ENCODE measurements at regions not wholly inside any gene's neighbourhood (a gene's known extent, or its start where the extent isn't known, plus 50 kb on each side); places are given as distances from the start of the nearest gene placed in this dataset.
"Not testable (repeated sequence)": the region's sequence is repeated elsewhere in the genome, so short reads cannot be mapped to it uniquely, and the experiment has no call there.

- TF ChIP-seq, protein P1, sequence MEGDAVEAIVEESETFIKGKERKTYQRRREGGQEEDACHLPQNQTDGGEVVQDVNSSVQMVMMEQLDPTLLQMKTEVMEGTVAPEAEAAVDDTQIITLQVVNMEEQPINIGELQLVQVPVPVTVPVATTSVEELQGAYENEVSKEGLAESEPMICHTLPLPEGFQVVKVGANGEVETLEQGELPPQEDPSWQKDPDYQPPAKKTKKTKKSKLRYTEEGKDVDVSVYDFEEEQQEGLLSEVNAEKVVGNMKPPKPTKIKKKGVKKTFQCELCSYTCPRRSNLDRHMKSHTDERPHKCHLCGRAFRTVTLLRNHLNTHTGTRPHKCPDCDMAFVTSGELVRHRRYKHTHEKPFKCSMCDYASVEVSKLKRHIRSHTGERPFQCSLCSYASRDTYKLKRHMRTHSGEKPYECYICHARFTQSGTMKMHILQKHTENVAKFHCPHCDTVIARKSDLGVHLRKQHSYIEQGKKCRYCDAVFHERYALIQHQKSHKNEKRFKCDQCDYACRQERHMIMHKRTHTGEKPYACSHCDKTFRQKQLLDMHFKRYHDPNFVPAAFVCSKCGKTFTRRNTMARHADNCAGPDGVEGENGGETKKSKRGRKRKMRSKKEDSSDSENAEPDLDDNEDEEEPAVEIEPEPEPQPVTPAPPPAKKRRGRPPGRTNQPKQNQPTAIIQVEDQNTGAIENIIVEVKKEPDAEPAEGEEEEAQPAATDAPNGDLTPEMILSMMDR (IDR thresholded peaks at IDR 0.05; ENCODE audit: control insufficient read depth, extremely low read depth, insufficient read depth), result no peak
- H3K4me3 ChIP-seq (ENCODE audit: low read depth, low read length), result no peak overlapping the region
- no peak for DNase-seq (ENCODE audit: low read depth)
Measured at GRCh38 chr2:7094231-7094741, 177.1 kb downstream of the RNF144A start.

GRCh38 chr2:7096726-7097352 is 179.6 kb downstream of the RNF144A start:
- H3K4me3 ChIP-seq (ENCODE audit: low read depth, low read length), result no peak overlapping the region
- no peak for DNase-seq (ENCODE audit: low read depth)
- TF ChIP-seq, protein P1 (IDR thresholded peaks at IDR 0.05; ENCODE audit: control insufficient read depth, extremely low read depth, insufficient read depth), result no peak

DNA sequence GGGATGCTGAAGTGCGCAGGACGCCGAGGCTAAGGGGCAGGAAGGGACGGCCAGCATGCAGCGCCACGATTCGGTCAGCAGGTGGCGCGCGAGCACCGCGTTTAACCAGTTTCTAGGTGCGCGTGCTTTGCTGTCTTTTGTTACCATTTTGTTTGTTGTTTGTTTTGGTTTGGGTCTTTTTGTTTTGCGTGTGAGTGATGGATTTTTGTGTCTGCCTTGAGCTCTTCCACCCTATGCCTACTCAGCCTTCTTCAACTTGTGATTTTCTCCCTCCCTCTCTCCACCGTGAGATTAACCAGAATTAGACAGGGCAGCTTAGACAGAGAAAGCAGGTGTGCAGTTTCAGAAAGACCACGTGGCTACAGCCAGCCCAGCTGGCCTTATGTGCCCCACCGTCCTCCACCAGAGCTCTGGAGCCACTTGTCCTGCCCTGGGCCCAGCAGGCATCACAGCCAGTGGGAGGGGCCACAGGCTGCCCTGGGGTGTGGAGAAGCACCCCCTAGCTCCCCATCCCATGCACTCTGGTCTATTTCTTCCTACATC is 180.2 kb downstream of the RNF144A start:
- DNase-seq (ENCODE audit: low read depth), result no peak
- H3K4me3 ChIP-seq (ENCODE audit: low read depth, low read length), result peak overlapping the region; percentile 3; the same call in 1 of the 2 replicates

DNA sequence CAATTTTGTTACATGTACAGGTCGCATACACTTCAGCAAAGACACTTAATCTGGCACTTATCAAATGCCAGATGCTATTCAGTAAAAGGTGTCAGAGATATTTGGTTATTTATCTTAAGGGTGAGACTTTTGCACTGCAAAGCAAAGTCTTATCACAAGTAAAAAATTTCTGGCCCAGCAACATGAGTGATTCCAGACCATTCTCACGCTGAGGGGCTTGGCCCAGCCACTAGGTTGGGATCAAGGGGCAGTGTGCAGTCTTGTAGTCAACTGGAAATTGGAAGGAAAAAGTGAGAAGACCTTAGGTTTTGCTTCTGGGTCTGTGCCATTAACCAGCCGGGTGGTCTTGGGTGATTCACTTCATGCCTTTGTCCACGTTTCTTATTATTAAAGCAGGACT is 181.6 kb downstream of the RNF144A start:
- TF ChIP-seq, protein P1 (IDR thresholded peaks at IDR 0.05; ENCODE audit: control insufficient read depth, extremely low read depth, insufficient read depth), result no peak
- no peak overlapping the region for H3K4me3 ChIP-seq (ENCODE audit: low read depth, low read length)
- DNase-seq (ENCODE audit: low read depth), result no peak

More for the DNA sequence above, 180.2 kb downstream of the RNF144A start:
- TF ChIP-seq, protein P1 (IDR thresholded peaks at IDR 0.05; ENCODE audit: control insufficient read depth, extremely low read depth, insufficient read depth), result peak; percentile 98

GRCh38 chr2:7099687-7100086 is 182.5 kb downstream of the RNF144A start:
- DNase-seq (ENCODE audit: low read depth), result not testable (repeated sequence)

DNA sequence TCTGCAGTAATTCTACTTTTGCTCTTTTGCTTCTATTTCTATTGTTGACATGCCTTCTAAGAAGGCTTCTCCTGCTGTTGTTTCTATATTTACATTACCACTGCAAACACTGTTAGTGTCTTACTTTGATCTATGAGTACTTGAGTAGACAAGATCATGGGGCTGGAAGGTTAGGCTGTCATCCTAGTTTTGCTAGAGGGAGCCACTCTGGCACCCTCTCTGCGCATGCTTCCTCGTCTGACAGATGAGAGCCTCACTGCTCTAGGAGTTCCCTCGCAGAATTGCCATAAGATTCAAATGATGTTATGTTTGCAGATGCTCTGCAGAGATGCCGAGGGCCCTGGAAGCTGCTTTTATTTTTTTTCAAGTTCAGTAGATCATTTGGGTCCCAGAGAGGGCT is 185.6 kb downstream of the RNF144A start:
- TF ChIP-seq, protein P1 (IDR thresholded peaks at IDR 0.05; ENCODE audit: control insufficient read depth, extremely low read depth, insufficient read depth), result no peak
- DNase-seq (ENCODE audit: low read depth), result no peak
- H3K4me3 ChIP-seq (ENCODE audit: low read depth, low read length), result no peak overlapping the region

More at GRCh38 chr2:7099687-7100086, 182.5 kb downstream of the RNF144A start:
- not testable (repeated sequence) for H3K4me3 ChIP-seq (ENCODE audit: low read depth, low read length)

DNA sequence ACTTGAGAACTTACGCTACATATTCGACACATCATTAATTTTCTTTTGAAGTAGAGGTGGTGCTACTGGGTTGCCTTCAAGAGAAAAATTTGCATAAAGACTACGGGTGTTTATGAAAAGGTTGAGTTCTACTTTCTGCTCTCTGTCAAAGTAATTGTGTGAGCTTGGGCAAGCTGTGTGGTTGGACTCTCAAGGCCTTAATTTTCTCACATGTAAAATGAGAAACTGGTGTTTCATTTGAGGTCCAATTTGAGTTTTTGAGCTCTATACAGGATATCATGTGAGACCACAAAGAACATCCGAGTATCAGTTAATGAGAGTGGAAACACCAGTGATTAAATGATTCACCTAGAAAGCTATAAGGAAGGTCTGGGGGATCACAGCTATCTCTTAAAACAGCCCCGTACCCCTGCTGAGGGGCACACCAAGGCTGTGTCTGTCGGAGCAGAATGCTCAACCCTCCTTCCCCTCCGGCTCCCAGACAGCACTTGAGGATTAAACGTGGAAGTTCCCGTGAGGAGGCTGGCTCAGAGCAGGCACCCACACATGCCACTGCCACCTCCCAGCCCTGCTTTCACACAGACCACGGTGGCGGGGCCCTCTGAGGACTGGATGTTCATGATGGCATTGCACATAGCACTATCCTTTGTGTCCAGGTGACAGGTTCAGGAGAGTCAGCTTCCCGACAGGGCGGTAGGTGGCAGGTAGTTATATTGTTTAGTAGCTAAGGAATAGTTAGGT is 191.8 kb downstream of the RNF144A start:
- TF ChIP-seq, protein P1 (IDR thresholded peaks at IDR 0.05; ENCODE audit: control insufficient read depth, extremely low read depth, insufficient read depth), result no peak

More for the DNA sequence above, 191.8 kb downstream of the RNF144A start:
- H3K4me3 ChIP-seq (ENCODE audit: low read depth, low read length), result no peak overlapping the region
- no peak for DNase-seq (ENCODE audit: low read depth)
